BJ (cell line): ENCODE measurements at regions not wholly inside any gene's neighbourhood (a gene's known extent, or its start where the extent isn't known, plus 50 kb on each side); places are given as distances from the start of the nearest gene placed in this dataset.

ENCODE experiments used
- CTCF ChIA-PET: fragments of 350-600 bp; formaldehyde crosslinking; extraction: SDS; loops from one replicate; lab custom pipeline; 2021; ENCODE audit warnings: antibody characterized with exemption, inconsistent platforms; lab: Yijun Ruan, JAX
- POLR2A ChIA-PET: fragments of 300-600 bp; sonication (Branson Sonifier 250); formaldehyde crosslinking; extraction: SDS; loops from one replicate; lab custom pipeline; 2021; ENCODE audit warnings: antibody characterized with exemption; lab: Charles Lee
- DNase-seq: peaks from one replicate; pipeline ENCODE4 v3.0.0-alpha.2; 2011; ENCODE audit warnings: low read depth
- H3K27me3 ChIP-seq: 2 replicates; pipeline ENCODE4 v1.6.0; 2011; ENCODE audit warnings: low read length; ENCODE audit not compliant: control insufficient read depth, insufficient read depth
- H3K36me3 ChIP-seq: 2 replicates; pipeline ENCODE4 v1.5.1; 2011; ENCODE audit warnings: low read length; ENCODE audit not compliant: control insufficient read depth, insufficient read depth
- H3K4me3 ChIP-seq: 2 replicates; pipeline ENCODE4 v1.5.1; 2011; ENCODE audit warnings: low read depth, mild to moderate bottlenecking, control low read depth, low read length
- TF ChIP-seq, protein P1 (sequence below): IDR thresholded peaks from 2 replicates; pipeline ENCODE4 v1.5.1; 2011; ENCODE audit warnings: low read depth, mild to moderate bottlenecking, control low read depth, inconsistent platforms, low read length, moderate library complexity; ENCODE audit not compliant: insufficient read depth

DNA sequence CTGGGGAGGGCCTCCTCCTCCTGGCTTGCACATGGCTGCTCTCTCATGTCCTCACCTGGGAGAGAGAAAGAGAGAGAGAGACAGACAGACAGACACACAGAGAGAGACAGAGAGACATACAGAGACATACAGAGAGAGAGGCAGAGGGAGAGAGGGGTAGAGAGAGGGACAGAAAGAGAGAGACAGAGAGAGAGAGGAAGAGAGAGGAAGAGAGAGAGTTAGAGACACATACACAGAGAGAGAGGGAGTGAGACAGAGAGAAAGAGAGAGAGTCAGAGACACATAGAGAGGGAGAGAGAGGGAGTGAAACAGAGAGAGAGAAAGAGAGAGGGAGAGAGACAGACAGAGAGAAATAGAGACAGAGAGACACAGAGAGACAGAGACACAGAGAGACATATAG, 103.6 kb upstream of the ESRRB start:
- ChIA-PET POLR2A (no interaction called here), CTCF (no interaction called here)
- TF ChIP-seq, protein P1, sequence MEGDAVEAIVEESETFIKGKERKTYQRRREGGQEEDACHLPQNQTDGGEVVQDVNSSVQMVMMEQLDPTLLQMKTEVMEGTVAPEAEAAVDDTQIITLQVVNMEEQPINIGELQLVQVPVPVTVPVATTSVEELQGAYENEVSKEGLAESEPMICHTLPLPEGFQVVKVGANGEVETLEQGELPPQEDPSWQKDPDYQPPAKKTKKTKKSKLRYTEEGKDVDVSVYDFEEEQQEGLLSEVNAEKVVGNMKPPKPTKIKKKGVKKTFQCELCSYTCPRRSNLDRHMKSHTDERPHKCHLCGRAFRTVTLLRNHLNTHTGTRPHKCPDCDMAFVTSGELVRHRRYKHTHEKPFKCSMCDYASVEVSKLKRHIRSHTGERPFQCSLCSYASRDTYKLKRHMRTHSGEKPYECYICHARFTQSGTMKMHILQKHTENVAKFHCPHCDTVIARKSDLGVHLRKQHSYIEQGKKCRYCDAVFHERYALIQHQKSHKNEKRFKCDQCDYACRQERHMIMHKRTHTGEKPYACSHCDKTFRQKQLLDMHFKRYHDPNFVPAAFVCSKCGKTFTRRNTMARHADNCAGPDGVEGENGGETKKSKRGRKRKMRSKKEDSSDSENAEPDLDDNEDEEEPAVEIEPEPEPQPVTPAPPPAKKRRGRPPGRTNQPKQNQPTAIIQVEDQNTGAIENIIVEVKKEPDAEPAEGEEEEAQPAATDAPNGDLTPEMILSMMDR: no peak
- no peaks in the 10 kb centered on the region; the same call in 1 of the 2 replicates for H3K27me3 ChIP-seq
- H3K36me3 ChIP-seq: no peaks in the 10 kb centered on the region
- H3K4me3 ChIP-seq: no peak overlapping the region
- DNase-seq: no peak

DNA sequence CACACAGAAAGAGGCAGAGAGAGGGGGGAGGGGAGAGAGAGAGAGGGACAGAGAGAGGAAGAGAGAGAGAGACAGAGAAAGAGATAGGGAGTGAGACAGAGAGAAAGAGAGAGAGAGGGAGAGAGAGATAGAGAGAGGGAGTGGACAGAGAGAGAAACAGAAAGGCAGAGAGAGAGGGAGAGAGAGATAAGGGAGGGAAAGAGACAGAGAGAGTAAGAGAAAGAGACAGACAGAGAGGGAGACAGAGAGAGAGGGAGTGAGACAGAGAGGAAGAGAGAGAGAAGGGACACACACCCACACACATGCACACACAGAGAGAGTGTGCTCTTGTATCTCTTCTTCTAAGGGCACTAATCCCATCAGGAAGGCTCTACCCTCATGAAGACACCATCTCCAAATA, 103.2 kb upstream of the ESRRB start:
- Histone ChIP-seq H3K4me3 (no peak overlapping the region), H3K36me3 (no peaks in the 10 kb centered on the region), H3K27me3 (no peaks in the 10 kb centered on the region; the same call in 1 of the 2 replicates)
- TF ChIP-seq, protein P1: no peak
- ChIA-PET CTCF (no interaction called here), POLR2A (no interaction called here)
- no peak for DNase-seq

DNA sequence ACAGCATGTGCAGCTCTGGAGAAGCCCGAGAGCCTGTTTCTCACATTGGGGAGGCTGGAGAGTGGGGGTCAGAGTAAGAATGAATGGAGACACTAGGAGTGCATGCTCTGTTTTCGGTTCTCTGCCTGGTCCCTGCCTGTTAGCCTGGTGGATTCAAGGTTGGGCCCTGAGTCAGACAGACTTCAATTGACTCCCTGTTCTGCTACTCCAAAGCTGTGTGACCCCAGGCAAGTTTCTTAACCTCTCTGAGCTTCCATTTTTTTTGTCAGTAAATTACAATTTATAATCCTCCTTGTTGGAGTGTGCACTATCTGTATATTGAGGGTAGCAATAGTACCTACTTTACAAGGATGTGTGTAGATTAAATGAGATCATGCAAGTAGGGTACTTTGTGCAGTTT, 102.6 kb upstream of the ESRRB start:
- DNase-seq: no peak
- no peaks in the 10 kb centered on the region; the same call in 1 of the 2 replicates for H3K27me3 ChIP-seq
- TF ChIP-seq, protein P1: no peak
- ChIA-PET POLR2A (no interaction called here), CTCF (no interaction called here)
- no peak overlapping the region for H3K4me3 ChIP-seq
- H3K36me3 ChIP-seq: no peaks in the 10 kb centered on the region

DNA sequence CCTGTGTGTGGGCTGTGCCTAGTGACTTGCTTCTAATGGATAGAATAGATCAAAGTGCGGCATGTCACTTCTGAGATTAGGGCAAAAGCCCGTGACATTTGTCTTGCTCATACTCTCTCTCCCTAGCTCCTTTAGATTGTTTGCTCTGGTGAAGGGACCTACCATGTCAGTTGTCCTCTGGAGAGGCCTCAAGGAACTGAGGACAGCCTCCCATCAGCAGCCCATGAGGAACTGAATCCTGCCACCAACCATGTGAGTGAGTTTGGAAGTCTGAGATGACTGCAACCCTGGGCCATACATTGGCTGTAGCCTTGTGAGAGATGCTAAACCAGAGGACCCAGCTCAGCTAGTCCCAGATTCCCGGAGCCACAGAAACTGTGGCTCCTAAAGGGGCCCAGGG, 101.6 kb upstream of the ESRRB start:
- Histone ChIP-seq H3K4me3 (no peak overlapping the region), H3K27me3 (no peaks in the 10 kb centered on the region; the same call in 1 of the 2 replicates), H3K36me3 (no peaks in the 10 kb centered on the region)
- TF ChIP-seq, protein P1: no peak
- no peak for DNase-seq
- ChIA-PET POLR2A (no interaction called here), CTCF (no interaction called here)

DNA sequence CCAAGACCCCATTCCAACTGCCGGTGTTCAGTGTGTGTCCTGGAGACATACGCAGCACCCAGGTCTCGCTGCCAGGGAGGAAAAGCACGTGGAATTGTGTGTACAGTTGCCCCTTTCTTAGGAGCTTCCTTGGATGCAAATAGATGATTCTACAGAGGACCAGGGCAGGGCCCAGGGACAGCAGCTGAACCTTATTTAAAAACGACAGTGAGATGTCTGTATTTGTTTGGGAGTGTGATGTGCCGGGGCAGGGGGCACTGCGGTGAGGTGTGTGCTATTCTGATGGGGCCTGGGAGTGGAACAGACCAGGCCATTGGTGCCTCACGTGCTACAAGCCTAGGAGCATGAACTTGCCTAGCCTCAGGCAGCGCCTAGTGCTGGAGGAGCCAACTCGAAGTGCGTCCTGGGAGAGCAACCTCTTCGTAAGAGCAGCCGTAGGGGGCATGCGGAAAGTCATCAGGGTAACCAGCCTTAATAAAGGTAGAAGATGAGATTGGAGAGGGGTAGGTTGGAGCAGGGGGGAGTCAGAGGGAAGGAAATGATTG, 98.3 kb upstream of the ESRRB start:
- no peaks in the 10 kb centered on the region; the same call in none of the 2 replicates for H3K27me3 ChIP-seq
- TF ChIP-seq, protein P1: no peak
- ChIA-PET POLR2A (no interaction called here), CTCF (interaction anchor here (1.0 to 1.3 kb wide), 2 partner anchors 15 to 31 kb away, joined by 3 to 5 read pairs; no protein-coding TSS in a partner anchor)
- no peak overlapping the region for H3K4me3 ChIP-seq
- H3K36me3 ChIP-seq: no peaks in the 10 kb centered on the region
- DNase-seq: no peak
